Aorta (tissue), 5 donors: ENCODE measurements at regions not wholly inside any gene's neighbourhood (a gene's known extent, or its start where the extent isn't known, plus 50 kb on each side); places are given as distances from the start of the nearest gene placed in this dataset.

Experiments
- ATAC-seq: fragments of 200-7000 bp; cut with Tn5 transposase; one replicate; pipeline ENCODE4 v1.9.1; 2022; ENCODE audit warnings: moderate library complexity; ENCODE audit not compliant: low FRiP score
- DNase-seq, 2 donors: peaks; one replicate each; pipeline ENCODE4 v3.0.0-alpha.2; 2020
- H3K27ac ChIP-seq, 2 donors: one replicate each; pipeline ENCODE4 v1.5.1; 2013; ENCODE audit warnings: low read length in 2 of 2, mild to moderate bottlenecking in 2 of 2, moderate library complexity in 2 of 2, control low read depth in 1 of 2, inconsistent platforms in 1 of 2, low read depth in 1 of 2
- H3K27me3 ChIP-seq, 2 donors: one replicate each; pipeline ENCODE4 v1.6.1; 2013; ENCODE audit warnings: control low read depth in 1 of 2, low read length in 1 of 2, mild to moderate bottlenecking in 1 of 2, moderate library complexity in 1 of 2; ENCODE audit not compliant: insufficient read depth in 2 of 2, control insufficient read depth in 1 of 2
- H3K36me3 ChIP-seq, 2 donors: one replicate each; pipeline ENCODE4 v1.6.1; 2013; ENCODE audit warnings: control low read depth in 1 of 2, low read length in 1 of 2, mild to moderate bottlenecking in 1 of 2; ENCODE audit not compliant: insufficient read depth in 2 of 2, control insufficient read depth in 1 of 2
- H3K4me1 ChIP-seq, 2 donors: one replicate each; pipeline ENCODE4 v1.6.1; 2013; ENCODE audit warnings: low read length in 2 of 2, control low read depth in 1 of 2, mild to moderate bottlenecking in 1 of 2, moderate library complexity in 1 of 2; ENCODE audit not compliant: insufficient read depth in 2 of 2, control insufficient read depth in 1 of 2
- H3K4me3 ChIP-seq, 2 donors: one replicate each; pipeline ENCODE4 v1.5.1; 2013; ENCODE audit warnings: low read length in 2 of 2, control low read depth in 1 of 2, mild to moderate bottlenecking in 1 of 2
- H3K9me3 ChIP-seq: one replicate; pipeline ENCODE4 v1.6.1; 2013; ENCODE audit warnings: mild to moderate bottlenecking, low read length; ENCODE audit not compliant: control insufficient read depth
- WGBS, 2 donors: extraction: QIAGEN DNeasy Blood & Tissue Kit; methylation state at CpG; one replicate each; pipeline ENCODE4 v1.1.7; 2013; 5-methylcytosine and 5-hydroxymethylcytosine counted together
- intact Hi-C, 2 donors: fragments of 100-400 bp; cut with DNase I; formaldehyde crosslinking; loops; one replicate each; pipeline versions ENCODE4 v1.14.2 to v1.15.0; 2022
- donor health status: healthy with polysubstance abuse.
- donor health status: Bipolar disorder and iron deficiency.
- donor health status: DM: no; HTN: no; CAD: no.
- donor health status: DM: no; HTN: no; CAD: no.
- donor health status: DM: yes; HTN: yes; CAD: no.

- Histone ChIP-seq H3K4me1 (no peaks in the 10 kb centered on the region), H3K36me3 (no peaks in the 10 kb centered on the region), H3K9me3 (no peaks in the 10 kb centered on the region), H3K4me3 (no peak overlapping the region), H3K27me3 (no peaks in the 10 kb centered on the region), H3K27ac (no peak overlapping the region)
- ATAC-seq, result no peak
- intact Hi-C loops, result no loop called here
- 61 to 78% methylated on average over 1 of the region's 1 CpG for WGBS, 2 donors
- DNase-seq, result no peak
Measured at GRCh38 chr6:151186306-151186705, 53.5 kb upstream of the AKAP12 start.

DNA sequence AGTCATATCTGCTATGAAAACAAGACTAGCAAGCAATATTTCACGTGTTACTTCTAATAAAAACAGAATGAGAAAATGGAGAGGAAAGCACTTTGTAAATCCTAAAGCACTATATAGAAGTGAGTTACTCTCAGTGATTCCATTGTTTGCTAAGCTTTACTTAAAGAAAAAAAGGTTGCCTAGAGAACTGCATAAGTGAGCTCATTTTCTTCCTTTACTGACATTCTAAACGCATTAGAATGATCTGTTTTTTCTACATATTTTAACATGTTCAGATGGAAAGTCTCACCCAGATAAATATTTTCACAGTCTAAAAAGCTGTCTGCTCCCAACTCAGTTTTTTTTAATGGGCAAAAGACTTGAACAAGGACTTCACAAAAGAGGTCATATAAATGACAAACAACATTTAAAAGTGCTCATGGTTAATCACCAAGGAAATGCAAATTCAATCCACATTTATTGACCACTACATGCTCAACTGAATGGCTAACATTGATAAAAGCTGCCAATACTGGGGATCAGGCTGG lies 52.9 kb upstream of the AKAP12 start:
- no peaks in the 10 kb centered on the region for H3K36me3 ChIP-seq
- H3K27me3 ChIP-seq, result peaks cover 0 to 2% of the 10 kb centered on the region in 2 donors
- no peak for DNase-seq
- H3K9me3 ChIP-seq, result no peaks in the 10 kb centered on the region
- no peak for ATAC-seq
- intact Hi-C loops, result no loop called here
- H3K4me3 ChIP-seq, result no peak overlapping the region
- H3K4me1 ChIP-seq, result no peaks in the 10 kb centered on the region
- 10 to 13% methylated on average over 2 of the region's 2 CpGs for WGBS, 2 donors
- no peak overlapping the region for H3K27ac ChIP-seq
